Endodermal cell (in vitro differentiated cells): ENCODE measurements at regions not wholly inside any gene's neighbourhood (a gene's known extent, or its start where the extent isn't known, plus 50 kb on each side); places are given as distances from the start of the nearest gene placed in this dataset.

Source experiments
- DNase-seq: peaks from one replicate; pipeline ENCODE4 v3.0.0-alpha.2; 2017
- H3K27ac ChIP-seq: 2 replicates; pipeline ENCODE4 v1.5.1; 2013; ENCODE audit warnings: mild to moderate bottlenecking, low read depth, low read length, moderate library complexity
- H3K27me3 ChIP-seq: 2 replicates; pipeline ENCODE4 v1.6.1; 2013; ENCODE audit warnings: mild to moderate bottlenecking, low read length, moderate library complexity; ENCODE audit not compliant: insufficient read depth, control insufficient read depth, poor library complexity, severe bottlenecking
- H3K36me3 ChIP-seq: 2 replicates; pipeline ENCODE4 v1.7.0; 2013; ENCODE audit warnings: mild to moderate bottlenecking, low read length, moderate library complexity; ENCODE audit not compliant: control insufficient read depth, insufficient read depth
- H3K4me1 ChIP-seq: one replicate; pipeline ENCODE4 v1.7.0; 2013; ENCODE audit warnings: low read length; ENCODE audit not compliant: control insufficient read depth, insufficient read depth
- H3K4me3 ChIP-seq: 2 replicates; pipeline ENCODE4 v1.5.1; 2013; ENCODE audit warnings: mild to moderate bottlenecking, low read length, moderate library complexity
- H3K9ac ChIP-seq: 2 replicates; pipeline ENCODE4 v1.6.1; 2013; ENCODE audit warnings: mild to moderate bottlenecking, low read length, moderate library complexity; ENCODE audit not compliant: poor library complexity, severe bottlenecking; ENCODE audit errors: extremely low read depth
- H3K9me3 ChIP-seq: 2 replicates; pipeline ENCODE4 v1.6.1; 2013; ENCODE audit warnings: mild to moderate bottlenecking, low read length, moderate library complexity; ENCODE audit not compliant: control insufficient read depth
- H3K27ac Mint-ChIP-seq: 2 replicates; pipeline ENCODE4 v1.8.0; 2020; ENCODE audit warnings: mixed read lengths
- H3K27me3 Mint-ChIP-seq: 2 replicates; pipeline ENCODE4 v1.8.0; 2021; ENCODE audit warnings: mild to moderate bottlenecking, mixed read lengths; ENCODE audit not compliant: insufficient read depth
- H3K36me3 Mint-ChIP-seq: 2 replicates; pipeline ENCODE4 v1.8.0; 2020; ENCODE audit warnings: low read depth, mixed read lengths
- H3K4me1 Mint-ChIP-seq: 2 replicates; pipeline ENCODE4 v1.8.0; 2020; ENCODE audit warnings: mixed read lengths
- H3K4me3 Mint-ChIP-seq: 2 replicates; pipeline ENCODE4 v1.8.0; 2020; ENCODE audit warnings: mild to moderate bottlenecking, moderate library complexity, mixed read lengths
- H3K9me3 Mint-ChIP-seq: 2 replicates; pipeline ENCODE4 v1.8.0; 2020; ENCODE audit warnings: mild to moderate bottlenecking, mixed read lengths
- WGBS, 2 experiments: methylation state at CpG; one replicate each; pipeline versions ENCODE4 v1.1.5 to v1.1.7; 2013; ENCODE audit warnings: missing lambda C conversion rate in 2 of 2, mixed read lengths in 1 of 2; ENCODE audit not compliant: insufficient coverage in 1 of 2, insufficient read length in 1 of 2; 5-methylcytosine and 5-hydroxymethylcytosine counted together
- TF ChIP-seq, protein P1 (sequence below): fragments of 200-600 bp; sonication (generic); conservative IDR thresholded peaks from 2 replicates; pipeline ENCODE4 v1.5.0; 2021; ENCODE audit warnings: antibody characterized with exemption, mild to moderate bottlenecking

DNA sequence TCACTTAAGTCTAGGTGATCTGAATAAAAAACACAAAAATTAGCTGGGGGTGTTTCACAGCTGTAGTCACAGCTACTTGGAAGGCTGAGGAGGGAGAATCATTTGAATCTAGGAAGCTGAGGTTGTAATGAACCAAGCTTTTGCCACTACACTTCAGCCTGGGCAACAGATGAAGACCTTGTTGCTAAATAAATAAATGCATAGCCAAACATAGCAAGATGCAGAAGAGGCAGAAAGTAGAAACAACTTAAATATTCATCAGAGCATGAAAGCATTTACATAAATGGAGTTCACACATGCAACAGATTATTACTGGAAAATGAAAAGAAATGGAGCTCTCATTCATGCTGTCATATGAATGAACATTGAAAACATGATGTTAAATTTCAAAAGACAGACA lies 348.9 kb upstream of the HSFY2 start:
- Histone ChIP-seq H3K27me3 (no peaks in the 10 kb centered on the region), H3K9ac (no peak overlapping the region), H3K4me3 (no peak overlapping the region), H3K27ac (no peak overlapping the region), H3K36me3 (no peaks in the 10 kb centered on the region), H3K4me1 (no peaks in the 10 kb centered on the region), H3K9me3 (no peaks in the 10 kb centered on the region)
- H3K4me1 Mint-ChIP-seq, result no peaks in the 10 kb centered on the region
- no peak overlapping the region for H3K4me3 Mint-ChIP-seq
- no peak for DNase-seq
- TF ChIP-seq, protein P1, sequence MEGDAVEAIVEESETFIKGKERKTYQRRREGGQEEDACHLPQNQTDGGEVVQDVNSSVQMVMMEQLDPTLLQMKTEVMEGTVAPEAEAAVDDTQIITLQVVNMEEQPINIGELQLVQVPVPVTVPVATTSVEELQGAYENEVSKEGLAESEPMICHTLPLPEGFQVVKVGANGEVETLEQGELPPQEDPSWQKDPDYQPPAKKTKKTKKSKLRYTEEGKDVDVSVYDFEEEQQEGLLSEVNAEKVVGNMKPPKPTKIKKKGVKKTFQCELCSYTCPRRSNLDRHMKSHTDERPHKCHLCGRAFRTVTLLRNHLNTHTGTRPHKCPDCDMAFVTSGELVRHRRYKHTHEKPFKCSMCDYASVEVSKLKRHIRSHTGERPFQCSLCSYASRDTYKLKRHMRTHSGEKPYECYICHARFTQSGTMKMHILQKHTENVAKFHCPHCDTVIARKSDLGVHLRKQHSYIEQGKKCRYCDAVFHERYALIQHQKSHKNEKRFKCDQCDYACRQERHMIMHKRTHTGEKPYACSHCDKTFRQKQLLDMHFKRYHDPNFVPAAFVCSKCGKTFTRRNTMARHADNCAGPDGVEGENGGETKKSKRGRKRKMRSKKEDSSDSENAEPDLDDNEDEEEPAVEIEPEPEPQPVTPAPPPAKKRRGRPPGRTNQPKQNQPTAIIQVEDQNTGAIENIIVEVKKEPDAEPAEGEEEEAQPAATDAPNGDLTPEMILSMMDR, result no peak
- H3K27ac Mint-ChIP-seq, result no peak overlapping the region
- no peaks in the 10 kb centered on the region for H3K27me3 Mint-ChIP-seq
- no peaks in the 10 kb centered on the region for H3K36me3 Mint-ChIP-seq
- H3K9me3 Mint-ChIP-seq, result no peaks in the 10 kb centered on the region

DNA sequence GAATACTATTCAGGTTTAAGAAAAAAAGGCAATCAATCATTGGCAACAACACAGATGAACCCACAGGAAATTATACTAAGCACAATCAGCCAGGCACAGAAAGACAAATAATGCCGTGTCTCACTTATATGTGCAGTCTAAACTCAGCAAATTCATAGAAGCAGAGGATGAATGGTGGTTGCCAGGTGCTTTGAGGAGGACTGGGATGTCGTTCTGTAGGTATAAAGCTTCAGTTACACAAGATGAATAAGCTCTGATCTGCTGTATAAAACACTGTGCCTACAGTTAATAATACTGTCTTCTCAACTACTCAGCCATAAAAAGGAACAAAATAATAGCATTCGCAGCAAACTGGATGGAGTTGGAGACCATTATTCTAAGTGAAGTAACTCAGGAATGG lies 324.8 kb upstream of the HSFY2 start:
- H3K27me3 Mint-ChIP-seq, result no peaks in the 10 kb centered on the region
- no peaks in the 10 kb centered on the region for H3K36me3 Mint-ChIP-seq
- Histone ChIP-seq H3K9me3 (no peaks in the 10 kb centered on the region), H3K4me3 (no peak overlapping the region), H3K27ac (no peak overlapping the region), H3K36me3 (no peaks in the 10 kb centered on the region), H3K9ac (no peak overlapping the region), H3K27me3 (no peaks in the 10 kb centered on the region), H3K4me1 (no peaks in the 10 kb centered on the region)
- no peaks in the 10 kb centered on the region for H3K4me1 Mint-ChIP-seq
- no peak overlapping the region for H3K27ac Mint-ChIP-seq
- H3K4me3 Mint-ChIP-seq, result no peak overlapping the region
- TF ChIP-seq, protein P1, result no peak
- WGBS, 2 experiments, result 92% methylated on average over 2 of the region's 3 CpGs; no CpG with 5 or more reads in 1 of the 2 experiments
- no peak for DNase-seq
- H3K9me3 Mint-ChIP-seq, result no peaks in the 10 kb centered on the region

DNA sequence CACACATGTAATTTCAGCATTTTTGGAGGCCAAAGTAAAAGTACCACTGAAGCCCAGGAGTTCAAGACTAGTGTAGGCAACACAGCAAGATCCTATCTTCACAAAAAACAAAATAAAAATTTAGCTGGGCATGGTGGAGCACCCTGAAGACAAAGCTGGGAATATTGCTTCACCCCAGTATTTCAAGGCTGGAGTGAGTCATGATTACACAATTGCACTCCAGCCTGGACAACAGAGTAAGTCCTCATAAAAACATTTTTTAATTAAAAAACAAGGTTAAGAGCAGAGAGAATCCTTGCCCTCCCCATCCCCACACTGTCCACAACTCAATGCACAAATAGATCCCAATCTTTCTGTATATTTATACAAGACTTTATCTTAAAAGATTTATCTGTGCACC lies 321.9 kb upstream of the HSFY2 start:
- Histone ChIP-seq H3K27me3 (no peaks in the 10 kb centered on the region), H3K4me1 (no peaks in the 10 kb centered on the region), H3K4me3 (no peak overlapping the region), H3K36me3 (no peaks in the 10 kb centered on the region), H3K9me3 (no peaks in the 10 kb centered on the region), H3K27ac (no peak overlapping the region), H3K9ac (no peak overlapping the region)
- Mint-ChIP-seq H3K9me3 (no peaks in the 10 kb centered on the region), H3K4me3 (no peak overlapping the region), H3K4me1 (no peaks in the 10 kb centered on the region), H3K27ac (no peak overlapping the region), H3K27me3 (no peaks in the 10 kb centered on the region), H3K36me3 (no peaks in the 10 kb centered on the region)
- TF ChIP-seq, protein P1, result no peak
- DNase-seq, result no peak
